GM12873 (cell line): ENCODE measurements at regions not wholly inside any gene's neighbourhood (a gene's known extent, or its start where the extent isn't known, plus 50 kb on each side); places are given as distances from the start of the nearest gene placed in this dataset.
A peak's percentile ranks its signal among the peaks of the same experiment; 100 is the strongest.

ENCODE experiments used
- TF ChIP-seq, protein P1 (sequence below): IDR thresholded peaks from 2 replicates; pipeline ENCODE4 v1.5.1; 2012; ENCODE audit warnings: low read depth, mild to moderate bottlenecking, moderate library complexity, low read length, control low read depth; ENCODE audit not compliant: insufficient read depth; ENCODE audit errors: missing control alignments

DNA sequence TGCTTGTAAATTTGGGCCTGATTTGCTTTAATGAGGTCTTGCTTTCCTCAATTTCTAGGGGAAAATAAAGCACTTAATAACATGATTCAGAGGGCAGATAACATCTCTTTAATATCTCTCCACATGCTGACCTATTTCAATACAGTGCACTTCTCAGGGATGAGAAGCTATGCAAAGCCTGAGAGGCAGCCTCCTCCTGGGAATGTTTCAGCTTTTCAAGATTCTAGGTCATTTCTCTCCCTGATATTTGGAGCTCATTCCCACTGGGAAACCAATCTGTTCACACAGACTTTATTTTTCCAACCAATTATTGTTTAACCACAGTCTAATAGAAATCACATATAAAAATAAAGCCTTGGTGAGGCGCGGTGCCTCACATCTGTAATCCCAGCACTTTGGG, 67.0 kb upstream of the LSAMP start:
- TF ChIP-seq, protein P1, sequence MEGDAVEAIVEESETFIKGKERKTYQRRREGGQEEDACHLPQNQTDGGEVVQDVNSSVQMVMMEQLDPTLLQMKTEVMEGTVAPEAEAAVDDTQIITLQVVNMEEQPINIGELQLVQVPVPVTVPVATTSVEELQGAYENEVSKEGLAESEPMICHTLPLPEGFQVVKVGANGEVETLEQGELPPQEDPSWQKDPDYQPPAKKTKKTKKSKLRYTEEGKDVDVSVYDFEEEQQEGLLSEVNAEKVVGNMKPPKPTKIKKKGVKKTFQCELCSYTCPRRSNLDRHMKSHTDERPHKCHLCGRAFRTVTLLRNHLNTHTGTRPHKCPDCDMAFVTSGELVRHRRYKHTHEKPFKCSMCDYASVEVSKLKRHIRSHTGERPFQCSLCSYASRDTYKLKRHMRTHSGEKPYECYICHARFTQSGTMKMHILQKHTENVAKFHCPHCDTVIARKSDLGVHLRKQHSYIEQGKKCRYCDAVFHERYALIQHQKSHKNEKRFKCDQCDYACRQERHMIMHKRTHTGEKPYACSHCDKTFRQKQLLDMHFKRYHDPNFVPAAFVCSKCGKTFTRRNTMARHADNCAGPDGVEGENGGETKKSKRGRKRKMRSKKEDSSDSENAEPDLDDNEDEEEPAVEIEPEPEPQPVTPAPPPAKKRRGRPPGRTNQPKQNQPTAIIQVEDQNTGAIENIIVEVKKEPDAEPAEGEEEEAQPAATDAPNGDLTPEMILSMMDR, result no peak

DNA sequence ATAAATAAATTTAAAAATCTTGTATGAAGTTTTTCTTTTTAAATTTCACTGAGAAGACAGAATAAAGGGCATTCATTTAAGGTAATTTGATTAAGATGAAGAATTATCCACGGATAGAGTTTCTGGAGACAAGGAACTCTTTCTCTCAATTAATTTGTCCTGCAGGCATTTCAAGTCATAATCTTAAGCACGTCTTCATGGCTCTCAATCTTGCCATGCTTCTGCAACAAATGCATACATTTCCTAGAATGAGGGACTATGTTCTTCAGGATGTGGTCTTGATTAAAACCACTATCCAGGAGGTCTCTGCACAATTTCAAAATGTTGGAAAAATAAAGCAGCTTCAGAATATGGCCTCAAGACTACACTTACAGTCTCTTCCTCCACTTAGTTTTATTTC, 67.6 kb upstream of the LSAMP start:
- TF ChIP-seq, protein P1, result no peak

DNA sequence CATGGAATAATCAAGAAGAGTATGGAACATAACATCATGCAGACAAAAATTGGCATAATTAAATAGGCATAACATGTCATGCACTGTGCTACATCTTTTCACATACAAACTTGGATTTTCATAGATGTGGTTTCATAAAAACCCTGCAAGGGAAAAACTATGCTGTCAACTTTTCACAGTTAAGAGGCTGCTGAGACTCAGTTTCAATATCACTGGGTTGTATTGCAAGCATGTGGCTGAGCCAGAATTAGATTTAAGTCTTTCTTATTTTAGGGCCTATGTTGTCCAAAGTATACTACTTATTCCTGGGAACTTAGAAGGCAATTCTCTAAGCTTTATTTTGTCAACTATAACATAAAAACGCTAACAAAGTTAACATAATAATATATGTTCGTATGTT, 70.7 kb upstream of the LSAMP start:
- TF ChIP-seq, protein P1, result no peak

DNA sequence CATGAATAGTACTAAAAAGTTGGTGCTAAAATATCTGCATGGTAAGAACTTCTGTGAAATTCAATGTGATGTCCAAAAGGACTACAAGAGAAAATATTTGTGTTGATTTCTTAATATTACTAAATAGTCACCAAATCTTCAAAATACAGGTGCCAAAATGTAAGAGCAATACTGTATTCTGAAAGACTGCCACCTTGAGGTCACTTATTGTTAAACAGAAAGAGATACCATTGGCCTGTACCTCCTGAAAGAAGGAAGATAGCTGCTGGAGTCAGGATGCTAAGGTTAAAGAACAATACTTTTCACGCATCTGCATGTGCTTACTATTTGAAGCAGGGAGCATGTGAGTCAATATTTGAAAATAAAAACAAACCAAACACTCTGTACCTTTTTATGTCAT, 72.0 kb upstream of the LSAMP start:
- TF ChIP-seq, protein P1, result peak; percentile 37

DNA sequence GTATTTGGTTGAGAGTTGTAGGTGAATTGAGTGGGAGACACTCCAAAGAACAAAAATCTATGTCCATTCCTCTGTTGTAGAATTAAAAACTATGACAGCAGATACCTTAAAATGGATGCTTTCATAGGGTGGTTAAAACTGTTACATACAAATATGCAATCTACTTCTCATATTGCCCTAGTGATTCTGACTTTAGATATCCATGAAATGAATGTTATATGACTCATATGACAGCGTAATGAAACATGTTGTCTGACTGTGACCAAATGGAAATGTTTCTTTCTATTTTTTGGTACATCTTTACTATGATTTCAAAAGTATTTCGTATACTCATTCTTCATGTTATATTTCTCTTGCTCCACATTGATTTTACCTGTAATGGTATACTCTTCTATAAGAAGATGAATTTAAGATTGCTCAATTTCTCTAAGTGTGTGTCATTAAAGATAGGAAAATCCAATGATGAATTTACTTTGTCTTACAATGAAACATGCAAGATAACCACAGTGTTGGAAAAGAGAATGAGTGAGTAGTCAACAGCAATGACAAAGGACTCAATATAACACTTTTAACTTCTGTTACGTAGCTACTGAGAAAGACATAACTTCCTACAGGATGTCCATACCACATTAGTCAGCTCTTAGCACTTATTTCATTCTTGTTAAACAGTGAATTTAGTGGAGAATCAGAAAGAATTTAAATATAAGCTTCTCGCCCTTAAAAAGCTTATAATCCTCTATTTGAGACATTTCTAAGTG, 79.3 kb upstream of the LSAMP start:
- TF ChIP-seq, protein P1, result no peak

DNA sequence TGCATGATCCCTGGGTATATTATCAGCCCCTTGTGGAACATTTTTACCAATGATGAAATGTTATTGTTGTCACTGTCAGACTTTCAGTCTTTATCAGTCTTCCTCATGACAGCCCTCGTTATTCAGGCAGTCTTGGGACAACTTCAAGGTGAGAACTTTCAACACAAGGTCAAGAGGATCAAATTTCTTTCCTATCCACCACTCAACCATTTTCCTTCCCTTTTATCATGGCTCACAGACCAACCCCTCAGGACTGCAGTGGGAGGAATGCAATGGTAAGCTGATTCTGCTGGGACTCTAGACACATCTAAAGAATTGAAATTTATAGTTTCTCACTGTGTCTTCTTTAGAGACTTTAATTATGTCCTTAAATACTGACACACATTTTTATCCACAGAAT, 107.0 kb upstream of the LSAMP start:
- TF ChIP-seq, protein P1, result no peak

DNA sequence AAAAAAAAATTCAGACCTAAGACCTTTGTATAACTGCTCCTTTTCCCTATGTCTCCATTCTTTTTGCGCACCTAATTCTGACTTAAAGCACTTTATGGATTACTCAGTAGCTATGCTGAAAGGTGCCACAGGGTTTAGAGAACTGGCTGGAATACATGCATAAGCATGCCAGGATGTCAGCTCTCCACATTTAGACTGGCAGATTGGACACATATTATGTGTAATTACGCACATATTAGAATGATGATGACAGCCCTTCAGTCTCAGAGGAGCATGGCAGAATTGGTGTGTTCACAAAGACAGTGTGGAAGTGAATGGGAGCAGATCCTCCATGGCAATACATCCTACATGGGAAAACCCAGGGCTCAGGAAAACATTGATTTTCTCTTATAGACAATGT, 108.1 kb upstream of the LSAMP start:
- TF ChIP-seq, protein P1, result no peak
